ENCODE measurements at regions not wholly inside any gene's neighbourhood (a gene's known extent, or its start where the extent isn't known, plus 50 kb on each side); places are given as distances from the start of the nearest gene placed in this dataset.

DNA sequence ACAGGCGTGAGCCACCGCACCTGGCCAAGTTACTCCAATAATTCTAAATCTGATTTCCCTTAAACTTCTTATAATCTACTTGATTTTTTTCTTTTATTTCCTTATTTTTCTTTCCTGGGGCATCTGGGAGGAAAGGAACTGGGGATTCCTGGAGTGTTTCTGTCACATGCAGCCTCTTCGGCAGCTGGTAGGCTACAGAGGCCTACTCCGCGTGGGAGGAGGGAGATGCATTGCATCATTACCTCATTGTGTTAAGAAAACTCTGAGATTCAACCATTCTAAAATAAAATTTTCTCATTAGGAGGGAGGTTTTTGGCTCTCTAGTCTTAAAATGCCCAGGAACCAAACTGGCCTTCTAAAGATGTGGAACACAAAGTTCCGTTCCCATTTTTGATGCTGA is 64.0 kb downstream of the SOX9 start:
- H3K4me3 ChIP-seq (ENCODE audit: low read depth, low read length): no peak overlapping the region
- TF ChIP-seq, protein P1, sequence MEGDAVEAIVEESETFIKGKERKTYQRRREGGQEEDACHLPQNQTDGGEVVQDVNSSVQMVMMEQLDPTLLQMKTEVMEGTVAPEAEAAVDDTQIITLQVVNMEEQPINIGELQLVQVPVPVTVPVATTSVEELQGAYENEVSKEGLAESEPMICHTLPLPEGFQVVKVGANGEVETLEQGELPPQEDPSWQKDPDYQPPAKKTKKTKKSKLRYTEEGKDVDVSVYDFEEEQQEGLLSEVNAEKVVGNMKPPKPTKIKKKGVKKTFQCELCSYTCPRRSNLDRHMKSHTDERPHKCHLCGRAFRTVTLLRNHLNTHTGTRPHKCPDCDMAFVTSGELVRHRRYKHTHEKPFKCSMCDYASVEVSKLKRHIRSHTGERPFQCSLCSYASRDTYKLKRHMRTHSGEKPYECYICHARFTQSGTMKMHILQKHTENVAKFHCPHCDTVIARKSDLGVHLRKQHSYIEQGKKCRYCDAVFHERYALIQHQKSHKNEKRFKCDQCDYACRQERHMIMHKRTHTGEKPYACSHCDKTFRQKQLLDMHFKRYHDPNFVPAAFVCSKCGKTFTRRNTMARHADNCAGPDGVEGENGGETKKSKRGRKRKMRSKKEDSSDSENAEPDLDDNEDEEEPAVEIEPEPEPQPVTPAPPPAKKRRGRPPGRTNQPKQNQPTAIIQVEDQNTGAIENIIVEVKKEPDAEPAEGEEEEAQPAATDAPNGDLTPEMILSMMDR (IDR thresholded peaks at IDR 0.05; ENCODE audit: borderline replicate concordance, insufficient read depth, low read depth, low read length): no peak

DNA sequence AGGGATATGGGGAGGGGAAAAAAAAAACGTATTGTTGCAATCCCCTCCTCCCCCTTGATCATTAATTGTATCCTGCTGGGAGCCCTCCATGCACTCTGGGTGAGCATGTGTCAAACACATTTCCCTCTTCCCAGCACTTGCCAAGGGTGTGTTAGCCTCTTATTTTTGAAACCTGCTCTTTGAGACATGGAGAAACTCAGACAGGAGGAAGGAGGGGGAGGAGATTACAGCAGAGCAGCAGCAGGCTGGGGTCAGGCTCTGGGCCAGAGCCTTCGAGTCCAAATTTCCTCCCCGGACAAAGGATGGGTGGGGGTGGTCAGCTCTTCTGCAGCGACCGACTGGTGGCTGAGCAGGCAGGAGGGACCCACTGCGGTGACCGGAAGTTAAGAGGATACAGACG is 64.7 kb downstream of the SOX9 start:
- TF ChIP-seq, protein P1 (IDR thresholded peaks at IDR 0.05; ENCODE audit: borderline replicate concordance, insufficient read depth, low read depth, low read length): no peak
- no peak overlapping the region for H3K4me3 ChIP-seq (ENCODE audit: low read depth, low read length)

GRCh38 chr17:72187556-72187955 is 66.7 kb downstream of the SOX9 start:
- TF ChIP-seq, protein P1 (IDR thresholded peaks at IDR 0.05; ENCODE audit: borderline replicate concordance, insufficient read depth, low read depth, low read length): no peak
- H3K4me3 ChIP-seq (ENCODE audit: low read depth, low read length): no peak overlapping the region

GRCh38 chr17:72188801-72189200 is 68.0 kb downstream of the SOX9 start:
- H3K4me3 ChIP-seq (ENCODE audit: low read depth, low read length): no peak overlapping the region
- TF ChIP-seq, protein P1 (IDR thresholded peaks at IDR 0.05; ENCODE audit: borderline replicate concordance, insufficient read depth, low read depth, low read length): no peak

GRCh38 chr17:72189768-72190593 is 69.2 kb downstream of the SOX9 start:
- TF ChIP-seq, protein P1 (IDR thresholded peaks at IDR 0.05; ENCODE audit: borderline replicate concordance, insufficient read depth, low read depth, low read length): no peak
- no peak overlapping the region for H3K4me3 ChIP-seq (ENCODE audit: low read depth, low read length)

DNA sequence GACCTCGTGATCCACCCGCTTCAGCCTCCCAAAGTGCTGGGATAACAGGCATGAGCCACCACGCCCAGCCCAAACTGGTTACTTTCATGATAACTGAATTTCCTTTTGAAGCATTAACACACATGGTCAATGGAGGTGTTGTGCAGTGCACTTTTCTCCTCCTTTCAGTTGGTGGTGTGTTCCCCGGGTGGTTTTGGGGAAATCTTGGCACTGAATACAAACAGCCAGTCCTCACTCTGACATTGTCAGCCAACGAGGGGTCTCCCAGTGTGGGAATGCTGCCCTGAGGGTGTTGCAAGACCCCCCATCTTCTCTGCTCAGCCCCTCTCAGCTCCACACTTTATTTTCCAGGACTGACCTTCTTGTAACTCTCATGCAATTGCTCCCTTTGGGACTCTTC is 70.5 kb downstream of the SOX9 start:
- no peak overlapping the region for H3K4me3 ChIP-seq (ENCODE audit: low read depth, low read length)
- TF ChIP-seq, protein P1 (IDR thresholded peaks at IDR 0.05; ENCODE audit: borderline replicate concordance, insufficient read depth, low read depth, low read length): no peak
